ENCODE measurements at regions not wholly inside any gene's neighbourhood (a gene's known extent, or its start where the extent isn't known, plus 50 kb on each side); places are given as distances from the start of the nearest gene placed in this dataset.

- TF ChIP-seq CTCF (IDR thresholded peaks at IDR 0.05): no peak
- TF ChIP-seq EZH2 (IDR thresholded peaks at IDR 0.05; ENCODE audit: borderline replicate concordance, insufficient read depth, low read depth, low read length, poor library complexity, severe bottlenecking): no peak
These were observed 150.6 kb downstream of the MN1 start for GRCh38 chr22:27650985-27651384.
